ENCODE measurements at regions not wholly inside any gene's neighbourhood (a gene's known extent, or its start where the extent isn't known, plus 50 kb on each side); places are given as distances from the start of the nearest gene placed in this dataset.

DNA sequence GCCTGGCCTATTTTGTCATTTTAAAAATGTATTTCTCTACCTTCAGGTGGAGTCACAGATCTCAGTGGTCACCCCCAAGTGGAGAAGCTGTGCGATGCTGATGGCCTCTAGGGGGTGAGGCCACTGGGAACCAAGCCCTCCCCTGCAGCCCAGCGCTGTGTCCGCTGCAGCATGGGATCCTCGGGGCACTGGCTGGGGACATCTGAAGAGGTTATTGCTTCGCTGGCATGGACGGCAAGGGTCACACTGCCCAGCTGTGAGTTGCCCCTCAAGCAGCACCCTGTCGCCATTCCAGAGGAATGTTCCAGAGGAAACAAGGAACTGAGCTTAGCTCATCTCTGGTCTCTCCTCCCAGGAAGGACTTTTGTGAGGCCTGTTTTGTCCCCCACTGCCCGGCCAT, 119.6 kb upstream of the S1PR3 start:
- no peak for DNase-seq
- H3K36me3 ChIP-seq (replicated peaks; ENCODE audit: insufficient read depth, low read length): no peaks in the 10 kb centered on the region
- H3K4me3 ChIP-seq (ENCODE audit: low read length): no peak overlapping the region
- H3K4me1 ChIP-seq (ENCODE audit: low read length): no peaks in the 10 kb centered on the region
- H3K79me2 ChIP-seq (ENCODE audit: low read length): no peaks in the 10 kb centered on the region
- TF ChIP-seq EZH2phosphoT487 (IDR thresholded peaks at IDR 0.05; ENCODE audit: low read length): no peak
- no peak for TF ChIP-seq EZH2 (optimal IDR thresholded peaks at IDR 0.05; ENCODE audit: low read depth, low read length)
- no peak for TF ChIP-seq CTCF (IDR thresholded peaks at IDR 0.05; ENCODE audit: low read length)
- H4K20me1 ChIP-seq (ENCODE audit: insufficient read depth, low read length): no peaks in the 10 kb centered on the region
- H2AFZ ChIP-seq (ENCODE audit: low read length): no peak overlapping the region
- no peaks in the 10 kb centered on the region for H3K9me3 ChIP-seq (replicated peaks; ENCODE audit: insufficient read depth, low read length)
- no peak overlapping the region for H3K4me2 ChIP-seq (ENCODE audit: low read depth, low read length)
- no peaks in the 10 kb centered on the region for H3K27me3 ChIP-seq (replicated peaks; ENCODE audit: insufficient read depth, low read length)
- H3K27ac ChIP-seq (ENCODE audit: low read length): no peak overlapping the region
- no peaks in the 10 kb centered on the region for H3F3A ChIP-seq (ENCODE audit: insufficient read depth, low read length)
- H3K9me2 ChIP-seq (replicated peaks; ENCODE audit: insufficient read depth, low read length): no peaks in the 10 kb centered on the region
- no peak overlapping the region for H3K9ac ChIP-seq (ENCODE audit: low read length)

DNA sequence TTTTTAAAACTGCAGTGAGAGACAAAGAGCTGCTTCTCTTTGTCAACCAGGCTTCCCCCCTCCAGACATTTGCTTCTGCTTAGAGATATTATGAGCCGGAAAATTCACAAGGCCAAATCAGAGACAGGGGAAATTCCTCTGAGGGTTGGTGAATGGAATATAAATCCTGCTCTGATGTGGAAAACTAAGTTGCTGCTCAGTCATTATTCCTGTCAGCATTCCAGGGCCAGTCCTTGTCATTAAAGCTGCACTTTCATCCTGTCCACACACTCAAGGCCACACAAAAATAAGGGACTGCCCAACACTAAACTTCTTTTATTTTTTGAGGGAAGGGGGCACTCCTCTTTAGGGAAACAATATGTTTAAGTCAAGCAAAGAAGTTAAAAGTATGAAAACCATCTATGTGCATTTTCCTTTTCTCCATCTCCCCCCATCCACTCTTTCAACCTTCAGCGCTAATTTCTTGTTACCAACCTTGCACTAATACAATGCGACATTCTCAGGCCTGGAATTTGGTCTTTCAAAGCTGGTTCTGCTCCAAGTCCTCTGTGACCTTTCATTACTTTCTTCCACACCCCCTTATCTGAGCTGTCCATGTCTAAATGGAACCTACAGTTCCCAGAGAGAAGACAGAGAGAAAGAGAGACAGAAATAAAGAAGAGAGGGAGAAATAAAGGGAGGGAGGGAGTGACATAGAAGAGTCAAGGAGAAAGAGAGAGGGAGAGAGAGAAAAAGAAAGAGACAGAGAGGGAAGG, 118.9 kb upstream of the S1PR3 start:
- DNase-seq: no peak
- H3K4me2 ChIP-seq (ENCODE audit: low read depth, low read length): no peak overlapping the region
- no peak for TF ChIP-seq EZH2 (optimal IDR thresholded peaks at IDR 0.05; ENCODE audit: low read depth, low read length)
- no peak for TF ChIP-seq CTCF (IDR thresholded peaks at IDR 0.05; ENCODE audit: low read length)
- TF ChIP-seq EZH2phosphoT487 (IDR thresholded peaks at IDR 0.05; ENCODE audit: low read length): no peak
- H3K27ac ChIP-seq (ENCODE audit: low read length): no peak overlapping the region
- H3K9ac ChIP-seq (ENCODE audit: low read length): no peak overlapping the region
- H3K4me1 ChIP-seq (ENCODE audit: low read length): no peaks in the 10 kb centered on the region
- H3K27me3 ChIP-seq (replicated peaks; ENCODE audit: insufficient read depth, low read length): no peaks in the 10 kb centered on the region
- no peak overlapping the region for H2AFZ ChIP-seq (ENCODE audit: low read length)
- H3F3A ChIP-seq (ENCODE audit: insufficient read depth, low read length): no peaks in the 10 kb centered on the region
- no peaks in the 10 kb centered on the region for H3K9me2 ChIP-seq (replicated peaks; ENCODE audit: insufficient read depth, low read length)
- H3K4me3 ChIP-seq (ENCODE audit: low read length): no peak overlapping the region
- no peaks in the 10 kb centered on the region for H4K20me1 ChIP-seq (ENCODE audit: insufficient read depth, low read length)
- H3K36me3 ChIP-seq (replicated peaks; ENCODE audit: insufficient read depth, low read length): no peaks in the 10 kb centered on the region
- H3K9me3 ChIP-seq (replicated peaks; ENCODE audit: insufficient read depth, low read length): no peaks in the 10 kb centered on the region
- H3K79me2 ChIP-seq (ENCODE audit: low read length): no peaks in the 10 kb centered on the region

- H3K4me2 ChIP-seq (ENCODE audit: low read depth, low read length): no peak overlapping the region
- no peak overlapping the region for H2AFZ ChIP-seq (ENCODE audit: low read length)
- H3K9ac ChIP-seq (ENCODE audit: low read length): no peak overlapping the region
- H3K79me2 ChIP-seq (ENCODE audit: low read length): no peaks in the 10 kb centered on the region
- H3F3A ChIP-seq (ENCODE audit: insufficient read depth, low read length): no peaks in the 10 kb centered on the region
- DNase-seq: no peak
- H3K4me1 ChIP-seq (ENCODE audit: low read length): no peaks in the 10 kb centered on the region
- no peaks in the 10 kb centered on the region for H3K36me3 ChIP-seq (replicated peaks; ENCODE audit: insufficient read depth, low read length)
- H3K9me3 ChIP-seq (replicated peaks; ENCODE audit: insufficient read depth, low read length): no peaks in the 10 kb centered on the region
- no peaks in the 10 kb centered on the region for H3K27me3 ChIP-seq (replicated peaks; ENCODE audit: insufficient read depth, low read length)
- no peaks in the 10 kb centered on the region for H3K9me2 ChIP-seq (replicated peaks; ENCODE audit: insufficient read depth, low read length)
- no peaks in the 10 kb centered on the region for H4K20me1 ChIP-seq (ENCODE audit: insufficient read depth, low read length)
- no peak overlapping the region for H3K27ac ChIP-seq (ENCODE audit: low read length)
- TF ChIP-seq EZH2phosphoT487 (IDR thresholded peaks at IDR 0.05; ENCODE audit: low read length): no peak
- no peak overlapping the region for H3K4me3 ChIP-seq (ENCODE audit: low read length)
Observed at GRCh38 chr9:88873635-88874034, 117.6 kb upstream of the S1PR3 start.

GRCh38 chr9:88874391-88874790, 116.9 kb upstream of the S1PR3 start:
- Histone ChIP-seq H3F3A (ENCODE audit: insufficient read depth, low read length) (no peaks in the 10 kb centered on the region), H3K79me2 (ENCODE audit: low read length) (no peaks in the 10 kb centered on the region), H3K27me3 (replicated peaks; ENCODE audit: insufficient read depth, low read length) (no peaks in the 10 kb centered on the region), H3K9me3 (replicated peaks; ENCODE audit: insufficient read depth, low read length) (no peaks in the 10 kb centered on the region), H3K9ac (ENCODE audit: low read length) (no peak overlapping the region), H3K4me2 (ENCODE audit: low read depth, low read length) (no peak overlapping the region), H3K27ac (ENCODE audit: low read length) (no peak overlapping the region), H4K20me1 (ENCODE audit: insufficient read depth, low read length) (no peaks in the 10 kb centered on the region), H2AFZ (ENCODE audit: low read length) (no peak overlapping the region), H3K4me3 (ENCODE audit: low read length) (no peak overlapping the region), H3K9me2 (replicated peaks; ENCODE audit: insufficient read depth, low read length) (no peaks in the 10 kb centered on the region), H3K36me3 (replicated peaks; ENCODE audit: insufficient read depth, low read length) (no peaks in the 10 kb centered on the region), H3K4me1 (ENCODE audit: low read length) (no peaks in the 10 kb centered on the region)
- TF ChIP-seq EZH2phosphoT487 (IDR thresholded peaks at IDR 0.05; ENCODE audit: low read length) (no peak), EZH2 (optimal IDR thresholded peaks at IDR 0.05; ENCODE audit: low read depth, low read length) (no peak), CTCF (IDR thresholded peaks at IDR 0.05; ENCODE audit: low read length) (no peak)
- DNase-seq: no peak
